Neural progenitor cell (in vitro differentiated cells): ENCODE measurements at regions not wholly inside any gene's neighbourhood (a gene's known extent, or its start where the extent isn't known, plus 50 kb on each side); places are given as distances from the start of the nearest gene placed in this dataset.

Experiments
- DNase-seq: peaks from one replicate; pipeline ENCODE4 v3.0.0-alpha.2; 2016; ENCODE audit warnings: low spot score
- H2AFZ ChIP-seq: fragments of 200-600 bp; sonication (generic); replicated peaks from 2 replicates; pipeline ENCODE4 v1.6.1; 2016; ENCODE audit warnings: antibody characterized with exemption
- H3F3A ChIP-seq: fragments of 200-600 bp; sonication (generic); 2 replicates; pipeline ENCODE4 v1.6.1; 2016; ENCODE audit warnings: antibody characterized with exemption, low read depth
- H3K27ac ChIP-seq: fragments of 200-600 bp; sonication (generic); 2 replicates; pipeline ENCODE4 v1.5.1; 2016; ENCODE audit warnings: mild to moderate bottlenecking
- H3K27me3 ChIP-seq: fragments of 200-600 bp; sonication (generic); 2 replicates; pipeline ENCODE4 v1.6.1; 2016; ENCODE audit warnings: mild to moderate bottlenecking, moderate library complexity
- H3K36me3 ChIP-seq: fragments of 200-600 bp; sonication (generic); 2 replicates; pipeline ENCODE4 v1.5.1; 2016
- H3K4me1 ChIP-seq: fragments of 200-600 bp; sonication (generic); 2 replicates; pipeline ENCODE4 v1.6.1; 2016; ENCODE audit warnings: mixed run types
- H3K4me2 ChIP-seq: fragments of 200-600 bp; sonication (generic); 2 replicates; pipeline ENCODE4 v1.6.1; 2016
- H3K4me3 ChIP-seq: fragments of 200-600 bp; sonication (generic); 2 replicates; pipeline ENCODE4 v1.5.1; 2016
- H3K79me2 ChIP-seq: fragments of 200-600 bp; sonication (generic); 2 replicates; pipeline ENCODE4 v1.6.1; 2016; ENCODE audit warnings: low read depth
- H3K9ac ChIP-seq: fragments of 200-600 bp; sonication (generic); 2 replicates; pipeline ENCODE4 v1.6.1; 2016
- H3K9me3 ChIP-seq: fragments of 200-600 bp; sonication (generic); 2 replicates; pipeline ENCODE4 v1.5.1; 2016; ENCODE audit warnings: low read depth
- H4K20me1 ChIP-seq: fragments of 200-600 bp; sonication (generic); 2 replicates; pipeline ENCODE4 v1.6.1; 2016; ENCODE audit warnings: low read depth
- H3K27ac Mint-ChIP-seq: 3 replicates; pipeline ENCODE4 v1.8.0; 2021; ENCODE audit warnings: mixed read lengths
- H3K27me3 Mint-ChIP-seq: 2 replicates; pipeline ENCODE4 v1.8.0; 2022; ENCODE audit warnings: low read depth, mild to moderate bottlenecking, inconsistent platforms, moderate library complexity, mixed read lengths; ENCODE audit not compliant: insufficient read depth
- H3K36me3 Mint-ChIP-seq: 3 replicates; pipeline ENCODE4 v1.8.0; 2021; ENCODE audit warnings: mixed read lengths
- H3K4me1 Mint-ChIP-seq: 3 replicates; pipeline ENCODE4 v1.8.0; 2021; ENCODE audit warnings: mixed read lengths
- H3K4me3 Mint-ChIP-seq: 3 replicates; pipeline ENCODE4 v1.8.0; 2021; ENCODE audit warnings: mild to moderate bottlenecking, moderate library complexity, mixed read lengths
- H3K9me3 Mint-ChIP-seq: 3 replicates; pipeline ENCODE4 v1.8.0; 2020; ENCODE audit warnings: mixed read lengths
- EZH2 ChIP-seq: fragments of 200-600 bp; sonication (generic); IDR thresholded peaks from 2 replicates; pipeline ENCODE4 v1.6.1; 2017; ENCODE audit warnings: antibody characterized with exemption, mild to moderate bottlenecking, moderate library complexity
- EZH2phosphoT487 ChIP-seq: fragments of 200-600 bp; sonication (generic); IDR thresholded peaks from 2 replicates; pipeline ENCODE4 v1.6.1; 2017; ENCODE audit warnings: antibody characterized with exemption
- TF ChIP-seq, protein P1 (sequence below): fragments of 200-600 bp; sonication (generic); IDR thresholded peaks from 2 replicates; pipeline ENCODE4 v1.5.1; 2017; ENCODE audit warnings: antibody characterized with exemption, mild to moderate bottlenecking

DNA sequence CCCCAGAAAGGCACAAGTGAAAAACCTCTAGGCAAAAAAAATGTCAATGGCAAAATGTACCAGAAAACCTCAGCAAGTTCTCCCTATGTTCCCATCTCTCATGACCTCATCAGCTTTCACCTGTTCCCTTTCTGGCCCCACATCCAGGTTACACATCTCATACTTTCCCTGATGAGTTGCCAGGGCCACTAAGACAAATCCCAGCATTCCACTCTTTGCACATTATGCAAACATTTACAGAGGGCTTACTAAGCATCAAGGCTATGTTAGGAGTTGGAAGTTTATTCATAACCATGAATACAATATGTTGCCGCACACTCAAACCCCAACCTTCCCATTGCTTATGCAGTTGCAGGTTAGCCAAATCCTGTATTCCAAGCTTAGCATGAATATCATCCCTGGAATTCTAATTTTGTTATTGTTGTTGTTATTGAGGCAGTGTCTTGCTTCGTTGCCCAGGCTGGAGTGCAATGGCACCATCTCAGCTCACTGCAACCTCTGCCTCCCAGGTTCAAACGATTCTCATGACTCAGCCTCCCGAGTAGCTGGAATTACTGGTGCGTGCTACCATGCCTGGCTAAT is 129.3 kb upstream of the UBE2E2 start:
- Histone ChIP-seq H3K79me2 (no peaks in the 10 kb centered on the region), H4K20me1 (no peaks in the 10 kb centered on the region), H3K36me3 (no peaks in the 10 kb centered on the region), H3K4me2 (no peak overlapping the region), H3K27ac (no peak overlapping the region), H3K4me3 (no peak overlapping the region), H3F3A (no peaks in the 10 kb centered on the region), H2AFZ (no peak overlapping the region), H3K9me3 (no peaks in the 10 kb centered on the region), H3K4me1 (no peaks in the 10 kb centered on the region), H3K27me3 (no peaks in the 10 kb centered on the region), H3K9ac (no peak overlapping the region)
- DNase-seq, result no peak
- TF ChIP-seq, protein P1, sequence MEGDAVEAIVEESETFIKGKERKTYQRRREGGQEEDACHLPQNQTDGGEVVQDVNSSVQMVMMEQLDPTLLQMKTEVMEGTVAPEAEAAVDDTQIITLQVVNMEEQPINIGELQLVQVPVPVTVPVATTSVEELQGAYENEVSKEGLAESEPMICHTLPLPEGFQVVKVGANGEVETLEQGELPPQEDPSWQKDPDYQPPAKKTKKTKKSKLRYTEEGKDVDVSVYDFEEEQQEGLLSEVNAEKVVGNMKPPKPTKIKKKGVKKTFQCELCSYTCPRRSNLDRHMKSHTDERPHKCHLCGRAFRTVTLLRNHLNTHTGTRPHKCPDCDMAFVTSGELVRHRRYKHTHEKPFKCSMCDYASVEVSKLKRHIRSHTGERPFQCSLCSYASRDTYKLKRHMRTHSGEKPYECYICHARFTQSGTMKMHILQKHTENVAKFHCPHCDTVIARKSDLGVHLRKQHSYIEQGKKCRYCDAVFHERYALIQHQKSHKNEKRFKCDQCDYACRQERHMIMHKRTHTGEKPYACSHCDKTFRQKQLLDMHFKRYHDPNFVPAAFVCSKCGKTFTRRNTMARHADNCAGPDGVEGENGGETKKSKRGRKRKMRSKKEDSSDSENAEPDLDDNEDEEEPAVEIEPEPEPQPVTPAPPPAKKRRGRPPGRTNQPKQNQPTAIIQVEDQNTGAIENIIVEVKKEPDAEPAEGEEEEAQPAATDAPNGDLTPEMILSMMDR, result no peak
- TF ChIP-seq EZH2 (no peak), EZH2phosphoT487 (no peak)
- Mint-ChIP-seq H3K27me3 (peaks cover 2% of the 10 kb centered on the region), H3K27ac (no peak overlapping the region), H3K4me1 (peaks cover 6% of the 10 kb centered on the region), H3K4me3 (no peak overlapping the region), H3K9me3 (no peaks in the 10 kb centered on the region), H3K36me3 (no peaks in the 10 kb centered on the region)

- Histone ChIP-seq H3K36me3 (no peaks in the 10 kb centered on the region), H4K20me1 (no peaks in the 10 kb centered on the region), H3K4me3 (no peak overlapping the region), H3K4me1 (no peaks in the 10 kb centered on the region), H3K9me3 (no peaks in the 10 kb centered on the region), H3K27ac (no peak overlapping the region), H3F3A (no peaks in the 10 kb centered on the region), H3K27me3 (no peaks in the 10 kb centered on the region), H3K79me2 (no peaks in the 10 kb centered on the region), H3K9ac (no peak overlapping the region), H3K4me2 (no peak overlapping the region), H2AFZ (no peak overlapping the region)
- Mint-ChIP-seq H3K4me1 (peaks cover 6% of the 10 kb centered on the region), H3K36me3 (no peaks in the 10 kb centered on the region), H3K9me3 (no peaks in the 10 kb centered on the region), H3K27me3 (peaks cover 2% of the 10 kb centered on the region), H3K4me3 (no peak overlapping the region), H3K27ac (no peak overlapping the region)
- TF ChIP-seq, protein P1, result no peak
- TF ChIP-seq EZH2phosphoT487 (no peak), EZH2 (no peak)
- no peak for DNase-seq
Measured at GRCh38 chr3:23075496-23075895, 127.6 kb upstream of the UBE2E2 start.

- Mint-ChIP-seq H3K4me1 (peaks cover 4% of the 10 kb centered on the region), H3K4me3 (no peak overlapping the region), H3K36me3 (no peaks in the 10 kb centered on the region), H3K9me3 (no peaks in the 10 kb centered on the region), H3K27me3 (peaks cover 2% of the 10 kb centered on the region), H3K27ac (no peak overlapping the region)
- Histone ChIP-seq H3K9ac (no peak overlapping the region), H4K20me1 (no peaks in the 10 kb centered on the region), H3K27me3 (no peaks in the 10 kb centered on the region), H2AFZ (no peak overlapping the region), H3K4me2 (no peak overlapping the region), H3K36me3 (no peaks in the 10 kb centered on the region), H3F3A (no peaks in the 10 kb centered on the region), H3K27ac (no peak overlapping the region), H3K4me3 (no peak overlapping the region), H3K79me2 (no peaks in the 10 kb centered on the region), H3K4me1 (no peaks in the 10 kb centered on the region), H3K9me3 (no peaks in the 10 kb centered on the region)
- DNase-seq, result no peak
- TF ChIP-seq EZH2phosphoT487 (no peak), EZH2 (no peak)
Measured at GRCh38 chr3:23076437-23076836, 126.7 kb upstream of the UBE2E2 start.

- no peaks in the 10 kb centered on the region for H3K9me3 ChIP-seq
- no peak overlapping the region for H2AFZ ChIP-seq
- no peaks in the 10 kb centered on the region for H3K36me3 Mint-ChIP-seq
- TF ChIP-seq, protein P1, result no peak
- TF ChIP-seq EZH2 (no peak), EZH2phosphoT487 (no peak)
- no peaks in the 10 kb centered on the region for H3K4me1 ChIP-seq
- H3K79me2 ChIP-seq, result no peaks in the 10 kb centered on the region
- no peaks in the 10 kb centered on the region for H3K27me3 ChIP-seq
- H3K4me2 ChIP-seq, result no peak overlapping the region
- no peak overlapping the region for H3K4me3 ChIP-seq
- H3K4me1 Mint-ChIP-seq, result peaks cover 4% of the 10 kb centered on the region
- no peak overlapping the region for H3K9ac ChIP-seq
- no peak overlapping the region for H3K27ac ChIP-seq
- H4K20me1 ChIP-seq, result no peaks in the 10 kb centered on the region
- H3K4me3 Mint-ChIP-seq, result no peak overlapping the region
- no peak for DNase-seq
- H3K9me3 Mint-ChIP-seq, result no peaks in the 10 kb centered on the region
- H3K27ac Mint-ChIP-seq, result no peak overlapping the region
- H3F3A ChIP-seq, result no peaks in the 10 kb centered on the region
- H3K36me3 ChIP-seq, result no peaks in the 10 kb centered on the region
- peaks cover 2% of the 10 kb centered on the region for H3K27me3 Mint-ChIP-seq
Measured at GRCh38 chr3:23077126-23077525, 126.0 kb upstream of the UBE2E2 start.
